ENCODE measurements at regions not wholly inside any gene's neighbourhood (a gene's known extent, or its start where the extent isn't known, plus 50 kb on each side); places are given as distances from the start of the nearest gene placed in this dataset.

DNA sequence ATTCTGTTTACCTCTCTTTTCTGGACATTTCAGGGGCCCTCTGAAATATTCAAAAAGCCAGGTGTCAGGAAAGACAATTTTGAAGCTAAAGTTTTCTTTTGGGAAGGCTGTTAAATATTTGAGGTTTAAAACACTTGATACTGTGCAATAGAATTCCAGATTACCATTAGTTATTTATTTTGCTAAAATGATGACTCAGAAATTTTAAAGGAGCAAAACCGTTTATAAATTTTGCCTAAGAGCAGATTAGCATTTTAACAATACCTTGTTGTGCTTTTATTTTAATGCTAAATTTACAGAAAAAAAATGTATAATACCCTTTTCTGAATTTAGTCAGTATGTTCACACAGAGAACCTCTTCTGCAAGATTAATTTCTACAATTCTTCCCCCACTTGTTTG, 1159.9 kb downstream of the DSC3 start:
- Mint-ChIP-seq H3K4me3 (no peak overlapping the region), H3K4me1 (no peaks in the 10 kb centered on the region), H3K27ac (no peak overlapping the region), H3K27me3 (no peaks in the 10 kb centered on the region), H3K9me3 (ENCODE audit: insufficient read depth) (no peaks in the 10 kb centered on the region)
- DNase-seq (no peak), ATAC-seq (ENCODE audit: low read depth) (no peak)
- H3K36me3 ChIP-seq (replicated peaks in 1 of 2; ENCODE audit: control extremely low read depth in 1 of 2, control insufficient read depth in 1 of 2, extremely low read depth in 1 of 2, insufficient read depth in 2 of 2, low read length in 1 of 2), result no peaks in the 10 kb centered on the region
- H3K9ac ChIP-seq (ENCODE audit: low read length), result no peak overlapping the region
- no peak overlapping the region for H2AFZ ChIP-seq (ENCODE audit: insufficient read depth, low read depth, low read length, poor library complexity, severe bottlenecking)
- H3K4me2 ChIP-seq (replicated peaks; ENCODE audit: low read depth, low read length, poor library complexity, severe bottlenecking), result no peak overlapping the region
- H3K27me3 ChIP-seq (replicated peaks in 1 of 4; ENCODE audit: control extremely low read depth in 1 of 4, control insufficient read depth in 3 of 4, insufficient read depth in 4 of 4, low read length in 3 of 4), result no peaks in the 10 kb centered on the region
- WGBS (ENCODE audit: insufficient coverage), result no CpG with 5 or more reads among the region's 1 CpG
- no peak overlapping the region for H3K27ac ChIP-seq (ENCODE audit: low read length in 2 of 2)
- no peaks in the 10 kb centered on the region for H4K20me1 ChIP-seq (ENCODE audit: control insufficient read depth, insufficient read depth, low read length, poor library complexity, severe bottlenecking)
- POLR2A ChIA-PET, result no interaction called here
- intact Hi-C loops (cut with micrococcal nuclease), result no loop called here
- CTCF ChIA-PET, result no interaction called here
- no peaks in the 10 kb centered on the region for H3K79me2 ChIP-seq (ENCODE audit: control insufficient read depth, insufficient read depth, low read length)
- H3K4me1 ChIP-seq (ENCODE audit: control insufficient read depth in 2 of 2, insufficient read depth in 2 of 2, low read length in 2 of 2), result no peaks in the 10 kb centered on the region
- no peak overlapping the region for H3K4me3 ChIP-seq (ENCODE audit: control extremely low read depth in 1 of 5, extremely low read depth in 1 of 5, insufficient read depth in 1 of 5, low read depth in 2 of 5, low read length in 4 of 5)
- H3K9me3 ChIP-seq (ENCODE audit: control extremely low read depth in 1 of 3, control insufficient read depth in 2 of 3, insufficient read depth in 1 of 3, low read length in 2 of 3), result peaks cover 0 to 6% (median 0%) of the 10 kb centered on the region in 3 donors
- TF ChIP-seq, protein P1, sequence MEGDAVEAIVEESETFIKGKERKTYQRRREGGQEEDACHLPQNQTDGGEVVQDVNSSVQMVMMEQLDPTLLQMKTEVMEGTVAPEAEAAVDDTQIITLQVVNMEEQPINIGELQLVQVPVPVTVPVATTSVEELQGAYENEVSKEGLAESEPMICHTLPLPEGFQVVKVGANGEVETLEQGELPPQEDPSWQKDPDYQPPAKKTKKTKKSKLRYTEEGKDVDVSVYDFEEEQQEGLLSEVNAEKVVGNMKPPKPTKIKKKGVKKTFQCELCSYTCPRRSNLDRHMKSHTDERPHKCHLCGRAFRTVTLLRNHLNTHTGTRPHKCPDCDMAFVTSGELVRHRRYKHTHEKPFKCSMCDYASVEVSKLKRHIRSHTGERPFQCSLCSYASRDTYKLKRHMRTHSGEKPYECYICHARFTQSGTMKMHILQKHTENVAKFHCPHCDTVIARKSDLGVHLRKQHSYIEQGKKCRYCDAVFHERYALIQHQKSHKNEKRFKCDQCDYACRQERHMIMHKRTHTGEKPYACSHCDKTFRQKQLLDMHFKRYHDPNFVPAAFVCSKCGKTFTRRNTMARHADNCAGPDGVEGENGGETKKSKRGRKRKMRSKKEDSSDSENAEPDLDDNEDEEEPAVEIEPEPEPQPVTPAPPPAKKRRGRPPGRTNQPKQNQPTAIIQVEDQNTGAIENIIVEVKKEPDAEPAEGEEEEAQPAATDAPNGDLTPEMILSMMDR (IDR thresholded peaks at IDR 0.05), result no peak
- no peak for TF ChIP-seq EZH2 (IDR thresholded peaks at IDR 0.05; ENCODE audit: borderline replicate concordance, insufficient read depth, low read depth, low read length, poor library complexity, severe bottlenecking)

- no peak overlapping the region for H3K27ac ChIP-seq (ENCODE audit: low read length in 2 of 2)
- CTCF ChIA-PET, result no interaction called here
- TF ChIP-seq, protein P1 (IDR thresholded peaks at IDR 0.05), result no peak
- TF ChIP-seq EZH2 (IDR thresholded peaks at IDR 0.05; ENCODE audit: borderline replicate concordance, insufficient read depth, low read depth, low read length, poor library complexity, severe bottlenecking), result no peak
- intact Hi-C loops (cut with micrococcal nuclease), result loop anchor here (10.0 kb wide), 1 partner anchor 1095 kb away; no protein-coding TSS in a partner anchor
- no peak overlapping the region for H3K9ac ChIP-seq (ENCODE audit: low read length)
- no peak overlapping the region for H3K4me2 ChIP-seq (replicated peaks; ENCODE audit: low read depth, low read length, poor library complexity, severe bottlenecking)
- H3K4me3 ChIP-seq (ENCODE audit: control extremely low read depth in 1 of 5, extremely low read depth in 1 of 5, insufficient read depth in 1 of 5, low read depth in 2 of 5, low read length in 4 of 5), result no peak overlapping the region
- Mint-ChIP-seq H3K4me1 (no peaks in the 10 kb centered on the region), H3K9me3 (ENCODE audit: insufficient read depth) (peaks cover 2% of the 10 kb centered on the region), H3K27me3 (no peaks in the 10 kb centered on the region), H3K4me3 (no peak overlapping the region), H3K27ac (no peak overlapping the region)
- 100% methylated on average over 1 of the region's 2 CpGs for WGBS (ENCODE audit: insufficient coverage)
- no peak for ATAC-seq (ENCODE audit: low read depth)
- DNase-seq, result no peak
- no peak overlapping the region for H2AFZ ChIP-seq (ENCODE audit: insufficient read depth, low read depth, low read length, poor library complexity, severe bottlenecking)
- no peaks in the 10 kb centered on the region for H4K20me1 ChIP-seq (ENCODE audit: control insufficient read depth, insufficient read depth, low read length, poor library complexity, severe bottlenecking)
- no peaks in the 10 kb centered on the region for H3K4me1 ChIP-seq (ENCODE audit: control insufficient read depth in 2 of 2, insufficient read depth in 2 of 2, low read length in 2 of 2)
- peaks cover 0 to 6% (median 0%) of the 10 kb centered on the region in 3 donors for H3K9me3 ChIP-seq (ENCODE audit: control extremely low read depth in 1 of 3, control insufficient read depth in 2 of 3, insufficient read depth in 1 of 3, low read length in 2 of 3)
- no peaks in the 10 kb centered on the region for H3K36me3 ChIP-seq (replicated peaks in 1 of 2; ENCODE audit: control extremely low read depth in 1 of 2, control insufficient read depth in 1 of 2, extremely low read depth in 1 of 2, insufficient read depth in 2 of 2, low read length in 1 of 2)
- POLR2A ChIA-PET, result no interaction called here
- no peaks in the 10 kb centered on the region for H3K79me2 ChIP-seq (ENCODE audit: control insufficient read depth, insufficient read depth, low read length)
- no peaks in the 10 kb centered on the region for H3K27me3 ChIP-seq (replicated peaks in 1 of 4; ENCODE audit: control extremely low read depth in 1 of 4, control insufficient read depth in 3 of 4, insufficient read depth in 4 of 4, low read length in 3 of 4)
Measured at GRCh38 chr18:29879763-29880162, 1162.8 kb downstream of the DSC3 start.

Data from B cell (primary cell).